PC-9 (cell line): ENCODE measurements at regions not wholly inside any gene's neighbourhood (a gene's known extent, or its start where the extent isn't known, plus 50 kb on each side); places are given as distances from the start of the nearest gene placed in this dataset.

Source experiments
- CTCF ChIP-seq: fragments of 200-600 bp; sonication (generic); conservative IDR thresholded peaks from 2 replicates; pipeline ENCODE4 v1.6.1; 2017; ENCODE audit warnings: mixed run types, antibody characterized with exemption, mild to moderate bottlenecking, moderate library complexity
- EZH2 ChIP-seq: fragments of 200-600 bp; sonication (generic); IDR thresholded peaks from 2 replicates; pipeline ENCODE4 v1.8.0; 2017; ENCODE audit warnings: antibody characterized with exemption, low read depth

- TF ChIP-seq CTCF (no peak), EZH2 (no peak)
These were observed 276.3 kb upstream of the ZSWIM2 start for GRCh38 chr2:187125318-187125717.
